Karpas-422 (cell line): ENCODE measurements at regions not wholly inside any gene's neighbourhood (a gene's known extent, or its start where the extent isn't known, plus 50 kb on each side); places are given as distances from the start of the nearest gene placed in this dataset.

ENCODE experiments used
- DNase-seq: peaks from one replicate; pipeline ENCODE4 v3.0.0-alpha.2; 2015
- H2AFZ ChIP-seq: fragments of 200-600 bp; sonication (generic); 2 replicates; pipeline ENCODE4 v1.6.1; 2014; ENCODE audit warnings: antibody characterized with exemption, low read length, mixed read lengths
- H3K27ac ChIP-seq: fragments of 200-600 bp; sonication (generic); 2 replicates; pipeline ENCODE4 v1.5.1; 2014; ENCODE audit warnings: mild to moderate bottlenecking, low read length, moderate library complexity
- H3K27me3 ChIP-seq: fragments of 200-600 bp; sonication (generic); 2 replicates; pipeline ENCODE4 v1.6.1; 2014; ENCODE audit warnings: low read length, mixed read lengths
- H3K36me3 ChIP-seq: fragments of 200-600 bp; sonication (generic); 2 replicates; pipeline ENCODE4 v1.6.1; 2014; ENCODE audit warnings: low read length, mixed read lengths; ENCODE audit not compliant: insufficient read depth
- H3K4me1 ChIP-seq: fragments of 200-600 bp; sonication (generic); 2 replicates; pipeline ENCODE4 v1.6.1; 2014; ENCODE audit warnings: mild to moderate bottlenecking, low read length, mixed read lengths
- H3K4me2 ChIP-seq: fragments of 200-600 bp; sonication (generic); 2 replicates; pipeline ENCODE4 v1.6.1; 2014; ENCODE audit warnings: low read length, low read depth, mild to moderate bottlenecking; ENCODE audit not compliant: poor library complexity, severe bottlenecking
- H3K4me3 ChIP-seq: fragments of 200-600 bp; sonication (generic); 2 replicates; pipeline ENCODE4 v1.5.1; 2014; ENCODE audit warnings: mild to moderate bottlenecking, antibody characterized with exemption, low read length, mixed read lengths
- H3K79me2 ChIP-seq: fragments of 200-600 bp; sonication (generic); 2 replicates; pipeline ENCODE4 v1.6.1; 2014; ENCODE audit warnings: mild to moderate bottlenecking, low read length, mixed read lengths
- H3K9ac ChIP-seq: fragments of 200-600 bp; sonication (generic); 2 replicates; pipeline ENCODE4 v1.6.0; 2014; ENCODE audit warnings: low read length
- H3K9me2 ChIP-seq: fragments of 200-600 bp; sonication (generic), shearing (Covaris generic); replicated peaks from 2 replicates; pipeline ENCODE4 v1.6.0; 2014; ENCODE audit warnings: mild to moderate bottlenecking, low read length, moderate library complexity; ENCODE audit not compliant: insufficient read depth
- H3K9me3 ChIP-seq: fragments of 300-700, 200-600 bp; sonication (generic); 2 replicates; pipeline ENCODE4 v1.6.1; 2014; ENCODE audit warnings: low read length, mixed read lengths
- H4K20me1 ChIP-seq: fragments of 200-600 bp; sonication (generic); 2 replicates; pipeline ENCODE4 v1.6.1; 2014; ENCODE audit warnings: mild to moderate bottlenecking, antibody characterized with exemption, low read length, low read depth; ENCODE audit not compliant: insufficient read depth

DNA sequence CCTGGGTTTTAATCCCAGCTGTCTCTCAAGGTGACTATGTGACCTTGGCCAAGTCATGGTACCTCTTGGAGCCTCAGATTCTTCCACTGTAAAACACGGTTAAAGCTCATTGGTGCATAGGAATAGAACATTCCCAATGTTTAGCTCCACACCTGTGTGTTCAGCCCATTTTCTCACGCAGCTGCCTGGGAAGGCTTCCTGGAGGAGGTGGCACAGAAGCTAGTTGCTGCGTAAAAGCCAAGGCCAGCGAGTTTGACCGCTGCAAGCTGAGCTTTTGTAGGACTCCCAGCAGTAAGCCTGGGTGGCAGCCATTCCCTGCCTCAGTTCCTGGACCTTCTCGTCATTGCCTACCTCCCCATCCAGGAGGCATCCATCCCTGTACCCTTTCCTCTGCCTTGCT is 326.6 kb downstream of the RPS24 start:
- no peak overlapping the region for H3K4me2 ChIP-seq
- no peak overlapping the region for H3K4me3 ChIP-seq
- H3K9me3 ChIP-seq = no peaks in the 10 kb centered on the region
- no peaks in the 10 kb centered on the region for H3K79me2 ChIP-seq
- no peaks in the 10 kb centered on the region for H3K36me3 ChIP-seq
- no peaks in the 10 kb centered on the region for H3K4me1 ChIP-seq
- no peak overlapping the region for H3K9ac ChIP-seq
- H2AFZ ChIP-seq = no peak overlapping the region
- H3K27ac ChIP-seq = no peak overlapping the region
- DNase-seq = no peak
- no peaks in the 10 kb centered on the region for H3K27me3 ChIP-seq
- H4K20me1 ChIP-seq = no peaks in the 10 kb centered on the region
- no peaks in the 10 kb centered on the region for H3K9me2 ChIP-seq

GRCh38 chr10:78361031-78361430 is 327.4 kb downstream of the RPS24 start:
- Histone ChIP-seq H3K4me2 (no peak overlapping the region), H3K9ac (no peak overlapping the region), H3K36me3 (no peaks in the 10 kb centered on the region), H3K27ac (no peak overlapping the region), H3K79me2 (no peaks in the 10 kb centered on the region), H3K9me3 (no peaks in the 10 kb centered on the region), H3K4me3 (no peak overlapping the region), H2AFZ (no peak overlapping the region), H3K27me3 (no peaks in the 10 kb centered on the region), H4K20me1 (no peaks in the 10 kb centered on the region), H3K9me2 (no peaks in the 10 kb centered on the region), H3K4me1 (no peaks in the 10 kb centered on the region)
- DNase-seq = no peak

- Histone ChIP-seq H3K4me2 (no peak overlapping the region), H3K9me3 (no peaks in the 10 kb centered on the region), H3K27ac (no peak overlapping the region), H4K20me1 (no peaks in the 10 kb centered on the region), H3K36me3 (no peaks in the 10 kb centered on the region), H2AFZ (no peak overlapping the region), H3K4me1 (no peaks in the 10 kb centered on the region), H3K79me2 (no peaks in the 10 kb centered on the region), H3K9ac (no peak overlapping the region), H3K27me3 (no peaks in the 10 kb centered on the region), H3K4me3 (no peak overlapping the region), H3K9me2 (no peaks in the 10 kb centered on the region)
- no peak for DNase-seq
Measured at GRCh38 chr10:78362406-78363022, 328.9 kb downstream of the RPS24 start.

- no peak overlapping the region for H3K9ac ChIP-seq
- H3K9me3 ChIP-seq = no peaks in the 10 kb centered on the region
- H3K4me2 ChIP-seq = no peak overlapping the region
- no peak overlapping the region for H3K27ac ChIP-seq
- H3K36me3 ChIP-seq = no peaks in the 10 kb centered on the region
- no peaks in the 10 kb centered on the region for H3K27me3 ChIP-seq
- H3K4me3 ChIP-seq = no peak overlapping the region
- H3K79me2 ChIP-seq = no peaks in the 10 kb centered on the region
- H3K4me1 ChIP-seq = no peaks in the 10 kb centered on the region
- H3K9me2 ChIP-seq = no peaks in the 10 kb centered on the region
- no peak overlapping the region for H2AFZ ChIP-seq
- no peaks in the 10 kb centered on the region for H4K20me1 ChIP-seq
- DNase-seq = no peak
Measured at GRCh38 chr10:78363190-78363589, 329.5 kb downstream of the RPS24 start.

- Histone ChIP-seq H4K20me1 (no peaks in the 10 kb centered on the region), H3K79me2 (no peaks in the 10 kb centered on the region), H3K4me3 (no peak overlapping the region), H2AFZ (no peak overlapping the region), H3K4me2 (no peak overlapping the region), H3K27ac (no peak overlapping the region), H3K4me1 (no peaks in the 10 kb centered on the region), H3K9ac (no peak overlapping the region), H3K9me2 (no peaks in the 10 kb centered on the region), H3K36me3 (no peaks in the 10 kb centered on the region), H3K9me3 (no peaks in the 10 kb centered on the region), H3K27me3 (no peaks in the 10 kb centered on the region)
- no peak for DNase-seq
Measured at GRCh38 chr10:78365694-78366093, 332.0 kb downstream of the RPS24 start.

DNA sequence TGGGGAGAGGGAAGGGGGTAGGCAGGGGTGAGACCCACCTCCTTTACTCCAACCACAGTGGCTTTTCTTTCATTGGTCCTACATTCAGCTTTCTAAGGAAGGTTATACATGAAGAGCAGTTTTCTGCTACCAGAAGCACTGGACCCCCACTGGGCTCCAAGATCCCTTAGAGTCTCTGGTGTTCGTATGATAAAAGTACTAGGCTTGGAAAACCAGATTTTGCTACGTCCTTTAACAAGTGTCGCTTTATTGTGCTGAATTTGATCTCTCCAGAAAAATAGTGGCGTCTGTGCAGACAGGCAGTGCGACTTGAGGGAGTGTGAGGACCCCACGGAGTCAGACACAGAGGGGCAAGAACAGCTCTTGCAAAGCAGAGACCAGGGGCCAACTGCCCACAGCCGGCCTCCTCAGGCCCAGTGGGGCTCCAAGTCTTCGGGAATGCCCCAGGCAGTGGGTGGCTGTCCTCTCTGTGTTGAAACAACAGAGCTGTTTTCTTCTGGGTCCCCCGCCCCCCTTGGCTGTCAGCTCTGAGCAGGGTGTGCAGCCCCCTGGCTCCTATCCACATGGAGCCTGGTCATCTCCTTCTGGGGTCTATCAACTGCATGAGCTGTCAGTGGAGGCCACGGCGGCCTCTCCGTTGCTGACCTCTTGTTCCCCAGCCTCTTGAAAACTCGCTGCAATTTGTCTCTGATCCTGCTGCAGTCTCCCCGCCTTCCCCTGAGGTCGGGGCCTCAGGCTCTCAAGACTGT is 333.2 kb downstream of the RPS24 start:
- no peaks in the 10 kb centered on the region for H4K20me1 ChIP-seq

DNA sequence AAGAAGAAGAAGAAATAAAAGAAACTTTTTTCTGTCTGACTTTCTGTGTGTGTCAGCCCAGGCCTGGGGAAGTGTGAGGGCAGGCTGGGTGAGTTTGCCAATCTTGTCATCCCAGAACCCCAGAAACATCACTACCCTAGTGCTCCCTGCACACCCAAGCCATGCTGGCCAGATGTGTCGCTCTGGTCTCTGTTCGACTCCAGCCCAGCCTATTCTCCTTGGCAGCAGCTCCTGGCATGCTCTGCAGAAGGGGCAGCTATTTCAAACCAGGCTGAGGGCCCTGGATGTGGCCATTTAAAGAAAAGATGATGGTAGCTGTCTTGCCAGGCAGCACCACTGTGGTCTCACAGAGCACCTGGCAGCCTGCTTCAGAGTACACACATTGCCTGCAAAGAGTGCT is 334.1 kb downstream of the RPS24 start:
- DNase-seq = no peak
- H3K9ac ChIP-seq = no peak overlapping the region
- no peak overlapping the region for H2AFZ ChIP-seq
- H3K4me3 ChIP-seq = no peak overlapping the region
- H3K4me1 ChIP-seq = no peaks in the 10 kb centered on the region
- no peaks in the 10 kb centered on the region for H3K27me3 ChIP-seq
- no peaks in the 10 kb centered on the region for H4K20me1 ChIP-seq
- H3K4me2 ChIP-seq = no peak overlapping the region
- H3K79me2 ChIP-seq = no peaks in the 10 kb centered on the region
- no peaks in the 10 kb centered on the region for H3K9me3 ChIP-seq
- H3K36me3 ChIP-seq = no peaks in the 10 kb centered on the region
- no peaks in the 10 kb centered on the region for H3K9me2 ChIP-seq
- no peak overlapping the region for H3K27ac ChIP-seq

More for the DNA sequence above, 333.2 kb downstream of the RPS24 start:
- Histone ChIP-seq H3K4me1 (no peaks in the 10 kb centered on the region), H3K9me3 (no peaks in the 10 kb centered on the region), H2AFZ (no peak overlapping the region), H3K4me2 (no peak overlapping the region), H3K9ac (no peak overlapping the region), H3K36me3 (no peaks in the 10 kb centered on the region), H3K4me3 (no peak overlapping the region), H3K27me3 (no peaks in the 10 kb centered on the region), H3K27ac (no peak overlapping the region), H3K9me2 (no peaks in the 10 kb centered on the region), H3K79me2 (no peaks in the 10 kb centered on the region)
- no peak for DNase-seq

- Histone ChIP-seq H3K9ac (no peak overlapping the region), H3K27ac (no peak overlapping the region), H4K20me1 (no peaks in the 10 kb centered on the region), H2AFZ (no peak overlapping the region), H3K4me3 (no peak overlapping the region), H3K9me3 (no peaks in the 10 kb centered on the region), H3K4me2 (no peak overlapping the region), H3K36me3 (no peaks in the 10 kb centered on the region), H3K4me1 (no peaks in the 10 kb centered on the region), H3K79me2 (no peaks in the 10 kb centered on the region), H3K27me3 (no peaks in the 10 kb centered on the region), H3K9me2 (no peaks in the 10 kb centered on the region)
- DNase-seq = no peak
Measured at GRCh38 chr10:78371136-78371535, 337.5 kb downstream of the RPS24 start.
